IMR-90 (cell line): ENCODE measurements at regions not wholly inside any gene's neighbourhood (a gene's known extent, or its start where the extent isn't known, plus 50 kb on each side); places are given as distances from the start of the nearest gene placed in this dataset.

ENCODE experiments used
- ATAC-seq: fragments of 200-7000 bp; cut with Tn5 transposase; 2 replicates; pipeline ENCODE4 v1.9.1; 2020; ENCODE audit warnings: low read depth, mild to moderate bottlenecking, moderate library complexity
- BruUV-seq: library from RNA; stranded (reverse); fragments of 400-500 nt; replicated peaks from 2 replicates; lab custom pipeline; 2021; lab: Mats Ljungman, UMichigan
- CTCF ChIA-PET: fragments of 300-600 bp; formaldehyde crosslinking; extraction: SDS; loops from one replicate; lab custom pipeline; 2021; ENCODE audit warnings: antibody characterized with exemption; lab: Yijun Ruan, JAX
- POLR2A ChIA-PET: fragments of 300-600 bp; sonication (Branson Sonifier 250); formaldehyde crosslinking; loops from one replicate; lab custom pipeline; 2022; ENCODE audit warnings: antibody characterized with exemption; ENCODE audit not compliant: unreplicated experiment; lab: Charles Lee
- DNase-seq: peaks from one replicate; pipeline ENCODE4 v3.0.0; 2013
- H2AFZ ChIP-seq: replicated peaks from 2 replicates; pipeline ENCODE3; 2013; ENCODE audit warnings: low read length, mild to moderate bottlenecking; ENCODE audit not compliant: poor library complexity
- H2AK5ac ChIP-seq: 2 replicates; pipeline ENCODE4 v1.6.1; 2013; ENCODE audit warnings: low read depth, low read length, inconsistent platforms
- H2AK9ac ChIP-seq: replicated peaks from 2 replicates; pipeline ENCODE3; 2013; ENCODE audit warnings: mild to moderate bottlenecking, low read depth, low read length, moderate library complexity; ENCODE audit not compliant: poor library complexity
- H2BK120ac ChIP-seq: 2 replicates; pipeline ENCODE4 v1.6.1; 2013; ENCODE audit warnings: low read depth, low read length, inconsistent platforms
- H2BK15ac ChIP-seq: 3 replicates; pipeline ENCODE4 v1.6.1; 2013; ENCODE audit warnings: low read depth, low read length, inconsistent platforms
- H2BK20ac ChIP-seq: 2 replicates; pipeline ENCODE4 v1.6.1; 2013; ENCODE audit warnings: low read depth, mild to moderate bottlenecking, inconsistent platforms, low read length, moderate library complexity
- H2BK5ac ChIP-seq: 2 replicates; pipeline ENCODE4 v1.6.1; 2013; ENCODE audit warnings: mild to moderate bottlenecking, low read depth, low read length, inconsistent platforms; ENCODE audit not compliant: poor library complexity, severe bottlenecking
- H3K14ac ChIP-seq: replicated peaks from 2 replicates; pipeline ENCODE4 v1.6.1; 2013; ENCODE audit warnings: low read depth, low read length, inconsistent platforms
- H3K18ac ChIP-seq: 2 replicates; pipeline ENCODE4 v1.6.1; 2013; ENCODE audit warnings: low read depth, low read length, control low read depth
- H3K23ac ChIP-seq: 2 replicates; pipeline ENCODE4 v1.6.1; 2013; ENCODE audit warnings: low read depth, low read length, inconsistent platforms
- H3K27ac ChIP-seq: 2 replicates; pipeline ENCODE4 v1.5.1; 2013; ENCODE audit warnings: mild to moderate bottlenecking, control low read depth, low read length; ENCODE audit not compliant: insufficient read depth
- H3K27me3 ChIP-seq: 2 replicates; pipeline ENCODE4 v1.6.1; 2013; ENCODE audit warnings: low read length; ENCODE audit not compliant: control insufficient read depth, insufficient read depth
- H3K36me3 ChIP-seq: 2 replicates; pipeline ENCODE4 v1.6.1; 2013; ENCODE audit warnings: low read length, mixed read lengths; ENCODE audit not compliant: control insufficient read depth, insufficient read depth
- H3K4ac ChIP-seq: 2 replicates; pipeline ENCODE4 v1.6.1; 2013; ENCODE audit warnings: low read depth, low read length, inconsistent platforms
- H3K4me1 ChIP-seq: 2 replicates; pipeline ENCODE4 v1.6.1; 2013; ENCODE audit warnings: low read length, mixed read lengths; ENCODE audit not compliant: control insufficient read depth, insufficient read depth
- H3K4me2 ChIP-seq: 2 replicates; pipeline ENCODE4 v1.6.1; 2013; ENCODE audit warnings: low read depth, mild to moderate bottlenecking, control low read depth, low read length, moderate library complexity
- H3K4me3 ChIP-seq: 2 replicates; pipeline ENCODE4 v1.5.1; 2013; ENCODE audit warnings: low read depth, mild to moderate bottlenecking, control low read depth, low read length, moderate library complexity; ENCODE audit not compliant: insufficient read depth
- H3K56ac ChIP-seq: 2 replicates; pipeline ENCODE4 v1.6.1; 2013; ENCODE audit warnings: low read length, inconsistent platforms; ENCODE audit not compliant: insufficient read depth; ENCODE audit errors: extremely low read depth
- H3K79me1 ChIP-seq, 2 experiments: 2 replicates each; pipeline ENCODE4 v1.6.1; 2013; ENCODE audit warnings: low read length in 2 of 2, inconsistent platforms in 1 of 2, low read depth in 1 of 2
- H3K9ac ChIP-seq: 2 replicates; pipeline ENCODE4 v1.6.1; 2013; ENCODE audit warnings: low read depth, low read length, control low read depth
- H3K9me1 ChIP-seq: 2 replicates; pipeline ENCODE4 v1.6.1; 2013; ENCODE audit warnings: low read length, inconsistent platforms; ENCODE audit not compliant: insufficient read depth
- H3K9me3 ChIP-seq: 2 replicates; pipeline ENCODE4 v1.6.1; 2013; ENCODE audit warnings: low read length; ENCODE audit not compliant: control insufficient read depth, insufficient read depth
- H4K20me1 ChIP-seq: 2 replicates; pipeline ENCODE4 v1.6.1; 2013; ENCODE audit warnings: low read length, inconsistent platforms; ENCODE audit not compliant: insufficient read depth
- H4K5ac ChIP-seq: 2 replicates; pipeline ENCODE4 v1.6.1; 2013; ENCODE audit warnings: mild to moderate bottlenecking, low read depth, low read length, control low read depth
- H4K8ac ChIP-seq, 2 experiments: 2 replicates each; pipeline ENCODE4 v1.6.1; 2013; ENCODE audit warnings: low read depth in 2 of 2, low read length in 2 of 2, control low read depth in 1 of 2, inconsistent platforms in 1 of 2
- H4K91ac ChIP-seq: 2 replicates; pipeline ENCODE4 v1.6.1; 2013; ENCODE audit warnings: low read depth, low read length, inconsistent platforms; ENCODE audit not compliant: insufficient read depth
- BHLHE40 ChIP-seq: fragments of 150-350 bp; IDR thresholded peaks from 2 replicates; pipeline ENCODE4 v1.6.1; 2016; ENCODE audit warnings: mild to moderate bottlenecking, low read depth, low read length
- CEBPB ChIP-seq: IDR thresholded peaks from 2 replicates; pipeline ENCODE4 v1.6.1; 2012; ENCODE audit warnings: low read depth, low read length, improper control_type of control experiment
- CHD1 ChIP-seq: IDR thresholded peaks from 2 replicates; pipeline ENCODE4 v1.6.1; 2012; ENCODE audit warnings: low read depth, low read length, improper control_type of control experiment
- MAFK ChIP-seq: IDR thresholded peaks from 2 replicates; pipeline ENCODE4 v1.6.1; 2012; ENCODE audit warnings: low read depth, low read length, improper control_type of control experiment
- MXI1 ChIP-seq: IDR thresholded peaks from 2 replicates; pipeline ENCODE4 v1.6.1; 2012; ENCODE audit warnings: low read depth, mild to moderate bottlenecking, low read length, moderate library complexity, borderline replicate concordance
- POLR2A ChIP-seq: IDR thresholded peaks from 2 replicates; pipeline ENCODE4 v1.6.1; 2012; ENCODE audit warnings: mild to moderate bottlenecking, low read depth, low read length
- RAD21 ChIP-seq: IDR thresholded peaks from 2 replicates; pipeline ENCODE4 v1.6.1; 2012; ENCODE audit warnings: low read length, improper control_type of control experiment
- RCOR1 ChIP-seq: IDR thresholded peaks from 2 replicates; pipeline ENCODE4 v1.6.1; 2012; ENCODE audit warnings: mild to moderate bottlenecking, low read length, improper control_type of control experiment; ENCODE audit not compliant: insufficient replicate concordance
- RFX5 ChIP-seq: IDR thresholded peaks from 2 replicates; pipeline ENCODE4 v1.8.0; 2012; ENCODE audit warnings: low read depth, mild to moderate bottlenecking, low read length, moderate library complexity
- SMC3 ChIP-seq: fragments of 150-350 bp; IDR thresholded peaks from 2 replicates; pipeline ENCODE4 v1.6.1; 2016; ENCODE audit warnings: low read depth, mild to moderate bottlenecking, antibody characterized with exemption, low read length, moderate library complexity
- WGBS, 2 experiments: methylation state at CpG; one replicate each; pipeline versions ENCODE4 v1.1.5 to v1.1.7; 2013; ENCODE audit warnings: missing lambda C conversion rate in 2 of 2; ENCODE audit not compliant: insufficient read length in 1 of 2; ENCODE audit errors: extremely low coverage in 2 of 2; 5-methylcytosine and 5-hydroxymethylcytosine counted together
- dilution Hi-C: fragments of 300-500 bp; cut with HindIII; formaldehyde crosslinking; loops from one replicate; pipeline ENCODE4 v1.14.3; 2018; ENCODE audit warnings: low sequenced_read_pairs; ENCODE audit not compliant: unreplicated experiment
- in situ Hi-C: fragments of 300-500 bp; cut with MboI; formaldehyde crosslinking; loops from 3 replicates; pipeline ENCODE4 v1.14.3; 2019; ENCODE audit warnings: low sequenced_read_pairs, inconsistent platforms, mixed read lengths
- intact Hi-C: fragments of 100-400 bp; cut with micrococcal nuclease; formaldehyde crosslinking; loops from 2 replicates; pipeline ENCODE4 v1.10.0; 2022
- TF ChIP-seq, protein P1 (sequence below): conservative IDR thresholded peaks from 2 replicates; pipeline ENCODE4 v1.5.1; 2012; ENCODE audit warnings: mild to moderate bottlenecking, low read depth, low read length, improper control_type of control experiment
- TF ChIP-seq, protein P2 (sequence below): fragments of 150-350 bp; IDR thresholded peaks from 2 replicates; pipeline ENCODE4 v1.6.1; 2017; ENCODE audit warnings: mild to moderate bottlenecking, antibody characterized with exemption, low read length, low read depth
- TF ChIP-seq, protein P3 (sequence below): fragments of 150-350 bp; IDR thresholded peaks from 2 replicates; pipeline ENCODE4 v1.6.1; 2016; ENCODE audit warnings: low read depth, mild to moderate bottlenecking, low read length, moderate library complexity, borderline replicate concordance

DNA sequence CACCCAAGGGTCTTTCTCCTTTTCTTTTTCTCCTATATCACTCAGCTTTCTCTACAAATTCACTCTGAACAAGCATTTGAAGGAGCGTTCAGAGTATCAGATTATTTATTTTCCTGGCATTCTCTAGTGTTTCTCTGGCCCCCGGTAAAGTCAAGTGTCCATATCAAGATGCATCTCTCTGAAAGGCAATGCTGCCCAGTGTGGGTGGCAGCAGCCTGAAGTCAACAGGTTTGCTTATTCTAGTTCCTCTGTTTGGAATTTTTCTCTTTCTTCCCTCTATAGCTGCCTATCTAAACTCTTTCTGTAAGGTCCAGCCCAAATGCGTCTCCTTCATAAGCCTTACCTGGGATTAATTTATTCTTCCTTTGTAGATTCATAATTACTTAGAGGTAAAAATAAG lies 526.2 kb upstream of the TNP1 start:
- CTCF ChIA-PET: no interaction called here
- H3K18ac ChIP-seq: peak overlapping the region; percentile 99
- intact Hi-C loops: no loop called here

More for the DNA sequence above, 526.2 kb upstream of the TNP1 start:
- Histone ChIP-seq H4K20me1 (no peaks in the 10 kb centered on the region), H3K14ac (peak overlapping the region; percentile 78; the same call in 1 of the 2 replicates), H4K5ac (peak overlapping the region; percentile 98), H3K23ac (peak overlapping the region; percentile 32; the same call in 1 of the 2 replicates), H3K9me1 (peaks cover 14% of the 10 kb centered on the region), H4K8ac (peak overlapping the region; percentile 60 to 88; a peak in 3 of 4 replicates), H2AK9ac (no peak overlapping the region), H3K9me3 (peaks cover 3% of the 10 kb centered on the region; the same call in 1 of the 2 replicates), H3K27ac (no peak overlapping the region), H2BK5ac (peak overlapping the region; percentile 65), H3K36me3 (no peaks in the 10 kb centered on the region), H3K4me3 (no peak overlapping the region), H3K79me1 (peaks cover 2 to 10% of the 10 kb centered on the region in 2 experiments; a peak in 1 of 4 replicates), H3K27me3 (no peaks in the 10 kb centered on the region), H2AFZ (no peak overlapping the region), H2BK20ac (peak overlapping the region; percentile 94), H3K4ac (peak overlapping the region; percentile 93), H2BK120ac (peak overlapping the region; percentile 98), H3K9ac (no peak overlapping the region), H3K4me1 (peaks cover 21% of the 10 kb centered on the region), H2BK15ac (peak overlapping the region; percentile 90; the same call in 2 of the 3 replicates), H2AK5ac (peak overlapping the region; percentile 97; the same call in 1 of the 2 replicates), H4K91ac (peak overlapping the region; percentile 90), H3K4me2 (no peak overlapping the region), H3K56ac (no peak overlapping the region)
- no CpG with 5 or more reads among the region's 3 CpGs for WGBS, 2 experiments
- TF ChIP-seq, protein P1, sequence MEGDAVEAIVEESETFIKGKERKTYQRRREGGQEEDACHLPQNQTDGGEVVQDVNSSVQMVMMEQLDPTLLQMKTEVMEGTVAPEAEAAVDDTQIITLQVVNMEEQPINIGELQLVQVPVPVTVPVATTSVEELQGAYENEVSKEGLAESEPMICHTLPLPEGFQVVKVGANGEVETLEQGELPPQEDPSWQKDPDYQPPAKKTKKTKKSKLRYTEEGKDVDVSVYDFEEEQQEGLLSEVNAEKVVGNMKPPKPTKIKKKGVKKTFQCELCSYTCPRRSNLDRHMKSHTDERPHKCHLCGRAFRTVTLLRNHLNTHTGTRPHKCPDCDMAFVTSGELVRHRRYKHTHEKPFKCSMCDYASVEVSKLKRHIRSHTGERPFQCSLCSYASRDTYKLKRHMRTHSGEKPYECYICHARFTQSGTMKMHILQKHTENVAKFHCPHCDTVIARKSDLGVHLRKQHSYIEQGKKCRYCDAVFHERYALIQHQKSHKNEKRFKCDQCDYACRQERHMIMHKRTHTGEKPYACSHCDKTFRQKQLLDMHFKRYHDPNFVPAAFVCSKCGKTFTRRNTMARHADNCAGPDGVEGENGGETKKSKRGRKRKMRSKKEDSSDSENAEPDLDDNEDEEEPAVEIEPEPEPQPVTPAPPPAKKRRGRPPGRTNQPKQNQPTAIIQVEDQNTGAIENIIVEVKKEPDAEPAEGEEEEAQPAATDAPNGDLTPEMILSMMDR: no peak
- no peak for TF ChIP-seq MXI1
- no peak for TF ChIP-seq RCOR1
- TF ChIP-seq CEBPB: no peak
- no peak for TF ChIP-seq RAD21
- no peak for TF ChIP-seq POLR2A
- TF ChIP-seq CHD1: no peak
- TF ChIP-seq RFX5: no peak
- TF ChIP-seq MAFK: no peak
- no peak for TF ChIP-seq SMC3
- TF ChIP-seq, protein P2, sequence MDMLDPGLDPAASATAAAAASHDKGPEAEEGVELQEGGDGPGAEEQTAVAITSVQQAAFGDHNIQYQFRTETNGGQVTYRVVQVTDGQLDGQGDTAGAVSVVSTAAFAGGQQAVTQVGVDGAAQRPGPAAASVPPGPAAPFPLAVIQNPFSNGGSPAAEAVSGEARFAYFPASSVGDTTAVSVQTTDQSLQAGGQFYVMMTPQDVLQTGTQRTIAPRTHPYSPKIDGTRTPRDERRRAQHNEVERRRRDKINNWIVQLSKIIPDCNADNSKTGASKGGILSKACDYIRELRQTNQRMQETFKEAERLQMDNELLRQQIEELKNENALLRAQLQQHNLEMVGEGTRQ: no peak
- TF ChIP-seq BHLHE40: no peak
- TF ChIP-seq, protein P3, sequence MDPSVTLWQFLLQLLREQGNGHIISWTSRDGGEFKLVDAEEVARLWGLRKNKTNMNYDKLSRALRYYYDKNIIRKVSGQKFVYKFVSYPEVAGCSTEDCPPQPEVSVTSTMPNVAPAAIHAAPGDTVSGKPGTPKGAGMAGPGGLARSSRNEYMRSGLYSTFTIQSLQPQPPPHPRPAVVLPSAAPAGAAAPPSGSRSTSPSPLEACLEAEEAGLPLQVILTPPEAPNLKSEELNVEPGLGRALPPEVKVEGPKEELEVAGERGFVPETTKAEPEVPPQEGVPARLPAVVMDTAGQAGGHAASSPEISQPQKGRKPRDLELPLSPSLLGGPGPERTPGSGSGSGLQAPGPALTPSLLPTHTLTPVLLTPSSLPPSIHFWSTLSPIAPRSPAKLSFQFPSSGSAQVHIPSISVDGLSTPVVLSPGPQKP: no peak
- in situ Hi-C loops: no loop called here
- POLR2A ChIA-PET: no interaction called here
- dilution Hi-C loops: no loop called here
- ATAC-seq: no peak
- DNase-seq: no peak
- BruUV-seq: no TSS peak
